K562 (cell line): ENCODE measurements at regions not wholly inside any gene's neighbourhood (a gene's known extent, or its start where the extent isn't known, plus 50 kb on each side); places are given as distances from the start of the nearest gene placed in this dataset.

Experiments used
- EP300 ChIP-seq: IDR thresholded peaks from 2 replicates; pipeline ENCODE4 v1.6.1; 2012; ENCODE audit warnings: low read length, improper control_type of control experiment
- TF ChIP-seq, protein P1 (sequence below): sonication (generic); formaldehyde crosslinking; IDR thresholded peaks from 2 replicates; pipeline ENCODE4 v1.8.1; 2022; ENCODE audit warnings: missing genetic modification reagents

DNA sequence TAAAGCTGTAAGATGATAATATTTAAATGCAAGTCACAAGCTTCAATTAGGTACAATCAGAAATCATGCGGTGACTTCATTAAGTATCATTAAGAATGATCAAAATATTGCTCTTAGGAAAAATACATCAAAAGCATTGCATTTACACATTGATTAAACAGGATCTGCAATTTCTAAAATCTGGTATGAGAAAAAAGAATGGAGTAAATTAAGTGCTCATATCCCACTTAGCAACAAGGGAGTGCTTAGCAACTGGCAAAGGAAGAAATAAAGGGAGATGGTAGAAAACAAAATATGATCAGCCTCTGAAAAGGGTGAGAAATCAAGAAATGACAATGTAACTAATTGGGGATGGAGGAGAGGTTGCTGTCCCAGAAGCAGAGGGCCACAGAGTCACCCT, 1918.2 kb upstream of the PIK3C3 start:
- no peak for TF ChIP-seq EP300
- TF ChIP-seq, protein P1, sequence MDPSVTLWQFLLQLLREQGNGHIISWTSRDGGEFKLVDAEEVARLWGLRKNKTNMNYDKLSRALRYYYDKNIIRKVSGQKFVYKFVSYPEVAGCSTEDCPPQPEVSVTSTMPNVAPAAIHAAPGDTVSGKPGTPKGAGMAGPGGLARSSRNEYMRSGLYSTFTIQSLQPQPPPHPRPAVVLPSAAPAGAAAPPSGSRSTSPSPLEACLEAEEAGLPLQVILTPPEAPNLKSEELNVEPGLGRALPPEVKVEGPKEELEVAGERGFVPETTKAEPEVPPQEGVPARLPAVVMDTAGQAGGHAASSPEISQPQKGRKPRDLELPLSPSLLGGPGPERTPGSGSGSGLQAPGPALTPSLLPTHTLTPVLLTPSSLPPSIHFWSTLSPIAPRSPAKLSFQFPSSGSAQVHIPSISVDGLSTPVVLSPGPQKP (CRISPR knock-in tag): no peak
